Fibroblast of lung (primary cell): ENCODE measurements at regions not wholly inside any gene's neighbourhood (a gene's known extent, or its start where the extent isn't known, plus 50 kb on each side); places are given as distances from the start of the nearest gene placed in this dataset.

Experiments
- EZH2 ChIP-seq: IDR thresholded peaks from 2 replicates; pipeline ENCODE4 v1.5.1; 2012; ENCODE audit warnings: low read length, control low read depth, mild to moderate bottlenecking; ENCODE audit errors: missing control alignments
- TF ChIP-seq, protein P1 (sequence below), 2 donors: IDR thresholded peaks in 1 of 2; conservative IDR thresholded peaks in 1 of 2; 1 replicate in 1 of 2; 2 replicates in 1 of 2; pipeline ENCODE4 v1.5.1; 2011 to 2012; ENCODE audit warnings: low read length in 2 of 2, control low read depth in 1 of 2, inconsistent platforms in 1 of 2, low read depth in 1 of 2, mild to moderate bottlenecking in 1 of 2

DNA sequence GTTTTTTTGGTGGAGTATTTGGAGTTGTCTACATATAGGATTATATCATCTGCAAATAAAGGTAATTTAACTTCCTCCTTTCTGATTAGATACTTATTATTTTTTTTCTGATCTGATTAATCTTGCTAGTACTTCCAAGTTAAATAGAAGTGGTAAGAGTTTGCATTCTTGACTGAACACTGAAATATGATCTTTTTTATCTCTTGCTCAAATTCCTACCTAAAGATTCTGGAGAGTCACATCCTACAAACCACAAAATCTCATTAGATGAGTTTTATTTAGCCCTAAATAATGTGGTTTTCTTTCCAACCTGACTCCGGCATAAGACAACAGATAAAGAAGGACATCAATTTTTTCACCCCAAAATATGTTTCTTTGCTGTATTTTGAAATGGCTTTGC, 977.9 kb upstream of the GBE1 start:
- no peak for TF ChIP-seq EZH2
- TF ChIP-seq, protein P1, sequence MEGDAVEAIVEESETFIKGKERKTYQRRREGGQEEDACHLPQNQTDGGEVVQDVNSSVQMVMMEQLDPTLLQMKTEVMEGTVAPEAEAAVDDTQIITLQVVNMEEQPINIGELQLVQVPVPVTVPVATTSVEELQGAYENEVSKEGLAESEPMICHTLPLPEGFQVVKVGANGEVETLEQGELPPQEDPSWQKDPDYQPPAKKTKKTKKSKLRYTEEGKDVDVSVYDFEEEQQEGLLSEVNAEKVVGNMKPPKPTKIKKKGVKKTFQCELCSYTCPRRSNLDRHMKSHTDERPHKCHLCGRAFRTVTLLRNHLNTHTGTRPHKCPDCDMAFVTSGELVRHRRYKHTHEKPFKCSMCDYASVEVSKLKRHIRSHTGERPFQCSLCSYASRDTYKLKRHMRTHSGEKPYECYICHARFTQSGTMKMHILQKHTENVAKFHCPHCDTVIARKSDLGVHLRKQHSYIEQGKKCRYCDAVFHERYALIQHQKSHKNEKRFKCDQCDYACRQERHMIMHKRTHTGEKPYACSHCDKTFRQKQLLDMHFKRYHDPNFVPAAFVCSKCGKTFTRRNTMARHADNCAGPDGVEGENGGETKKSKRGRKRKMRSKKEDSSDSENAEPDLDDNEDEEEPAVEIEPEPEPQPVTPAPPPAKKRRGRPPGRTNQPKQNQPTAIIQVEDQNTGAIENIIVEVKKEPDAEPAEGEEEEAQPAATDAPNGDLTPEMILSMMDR (conservative IDR thresholded peaks at IDR 0.05 in 1 of 2, IDR thresholded peaks at IDR 0.05 in 1 of 2; ENCODE audit: low read depth in 1 of 2, low read length in 2 of 2) = no peak
